Lung (tissue), 11 donors: ENCODE measurements at regions not wholly inside any gene's neighbourhood (a gene's known extent, or its start where the extent isn't known, plus 50 kb on each side); places are given as distances from the start of the nearest gene placed in this dataset.

Source experiments
- ATAC-seq: fragments of 200-7000 bp; cut with Tn5 transposase; one replicate; pipeline ENCODE4 v1.9.1; 2020; ENCODE audit warnings: moderate number of reproducible peaks; ENCODE audit not compliant: insufficient read depth, low FRiP score
- DNase-seq, 3 donors: peaks; one replicate each; pipeline ENCODE4 v3.0.0-alpha.2; 2013 to 2017
- H3K27ac ChIP-seq, 2 donors: one replicate each; pipeline ENCODE4 v1.5.1; 2013; ENCODE audit warnings: mild to moderate bottlenecking in 2 of 2, moderate library complexity in 2 of 2, control low read depth in 1 of 2, inconsistent platforms in 1 of 2, low read depth in 1 of 2, low read length in 1 of 2
- H3K27me3 ChIP-seq, 3 donors: one replicate each; pipeline ENCODE4 v1.5.1; 2013; ENCODE audit warnings: low read length in 2 of 3; ENCODE audit not compliant: control insufficient read depth in 3 of 3, insufficient read depth in 3 of 3
- H3K36me3 ChIP-seq, 4 donors: one replicate each; pipeline ENCODE4 v1.5.1; 2013; ENCODE audit warnings: low read length in 4 of 4, mild to moderate bottlenecking in 1 of 4, moderate library complexity in 1 of 4; ENCODE audit not compliant: control insufficient read depth in 4 of 4, insufficient read depth in 4 of 4
- H3K4me1 ChIP-seq, 5 donors: one replicate each; pipeline ENCODE4 v1.5.1; 2013; ENCODE audit warnings: low read length in 5 of 5, mild to moderate bottlenecking in 2 of 5, moderate library complexity in 1 of 5; ENCODE audit not compliant: control insufficient read depth in 5 of 5, insufficient read depth in 5 of 5
- H3K4me3 ChIP-seq: one replicate; pipeline ENCODE4 v1.5.1; 2013; ENCODE audit warnings: mild to moderate bottlenecking, control low read depth, moderate library complexity
- H3K9ac ChIP-seq, 2 donors: one replicate each; pipeline ENCODE4 v1.5.1; 2013; ENCODE audit warnings: low read length in 2 of 2, control low read depth in 1 of 2; ENCODE audit not compliant: insufficient read depth in 1 of 2
- H3K9me3 ChIP-seq, 4 donors: one replicate each; pipeline ENCODE4 v1.5.1; 2013; ENCODE audit warnings: low read length in 3 of 4, mild to moderate bottlenecking in 1 of 4, moderate library complexity in 1 of 4; ENCODE audit not compliant: control insufficient read depth in 4 of 4, insufficient read depth in 3 of 4
- CTCF ChIP-seq: IDR thresholded peaks from 2 replicates; pipeline ENCODE4 v1.5.1; 2012; ENCODE audit warnings: mild to moderate bottlenecking; ENCODE audit errors: control extremely low read depth, extremely low read depth
- WGBS, 2 donors: extraction: QIAGEN DNeasy Blood & Tissue Kit; methylation state at CpG; one replicate each; pipeline ENCODE4 v1.1.7; 2013; 5-methylcytosine and 5-hydroxymethylcytosine counted together
- donor health status: control.
- donor health status: control.
- donor health status: Bipolar disorder and iron deficiency.
- donor health status: healthy.
- donor health status: DM: yes; HTN: yes; CAD: no.

DNA sequence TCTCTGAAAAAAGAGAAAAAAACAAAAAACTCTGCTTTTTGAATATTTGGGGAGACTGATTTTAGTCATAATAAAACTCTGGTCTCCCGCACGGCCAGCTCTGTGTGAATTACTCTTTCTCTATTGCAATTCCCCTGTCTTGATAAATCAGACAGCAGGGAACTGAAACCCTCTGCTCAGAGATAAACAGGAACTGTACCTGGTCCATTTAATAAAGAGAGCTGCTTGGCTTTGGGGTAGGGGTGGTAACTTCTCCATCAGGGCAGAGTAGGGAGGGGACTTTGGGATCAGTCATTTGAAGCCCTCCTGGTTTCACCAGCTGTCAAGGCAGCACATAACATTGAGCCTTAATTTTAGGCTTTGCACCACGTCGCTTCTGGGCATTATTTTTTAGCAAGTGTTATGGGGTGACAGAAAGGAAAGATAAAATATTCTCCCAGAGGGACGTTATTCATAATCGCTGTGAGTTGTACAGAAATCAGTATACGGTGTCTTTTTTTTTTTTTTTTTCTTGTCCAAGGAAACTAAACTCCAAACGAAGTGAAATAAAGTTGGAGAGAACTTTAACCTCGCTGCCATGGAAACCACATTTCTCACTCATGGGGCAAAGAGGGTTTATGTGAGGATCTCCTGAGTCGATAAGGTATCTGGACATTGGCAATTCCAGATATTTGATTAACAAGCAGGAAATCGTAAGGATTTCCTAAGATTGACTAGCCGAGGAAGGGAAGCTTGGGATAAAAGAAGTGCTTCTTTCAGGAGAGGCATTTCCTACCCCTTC is 99.0 kb upstream of the MRI1 start:
- H3K27me3 ChIP-seq = no peaks in the 10 kb centered on the region
- no peak for DNase-seq
- ATAC-seq = no peak
- H3K9ac ChIP-seq = no peak overlapping the region
- H3K27ac ChIP-seq = no peak overlapping the region
- 67 to 70% methylated on average over 11 to 12 of the region's 12 CpGs for WGBS, 2 donors
- peaks cover 0 to 1% (median 0%) of the 10 kb centered on the region in 4 donors for H3K9me3 ChIP-seq
- no peak overlapping the region for H3K4me3 ChIP-seq
- TF ChIP-seq CTCF = no peak
- H3K36me3 ChIP-seq = no peaks in the 10 kb centered on the region
- H3K4me1 ChIP-seq = no peaks in the 10 kb centered on the region

GRCh38 chr19:13652810-13653590 is 111.3 kb upstream of the MRI1 start:
- no peak for DNase-seq

DNA sequence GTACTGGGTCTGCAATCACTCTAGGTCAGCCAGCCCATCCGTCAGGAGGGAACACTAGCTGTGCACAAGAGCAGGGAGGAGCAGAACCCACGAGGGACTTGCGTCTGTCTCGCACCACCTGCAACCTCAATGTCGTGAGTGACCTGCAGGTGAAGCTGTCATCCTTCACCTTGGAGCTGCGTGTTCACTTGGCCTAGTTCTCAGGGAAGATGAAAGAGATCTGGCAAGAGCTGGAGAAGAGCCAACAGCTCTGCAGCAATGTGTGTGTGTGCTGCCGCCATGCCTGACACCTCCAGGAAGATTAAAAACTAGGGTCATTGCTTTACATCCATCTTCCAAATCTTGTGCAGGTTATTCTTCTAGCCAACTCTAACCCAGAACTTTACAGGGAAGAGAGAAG is 117.6 kb upstream of the MRI1 start:
- Histone ChIP-seq H3K27ac (no peak overlapping the region), H3K9ac (no peak overlapping the region), H3K36me3 (no peaks in the 10 kb centered on the region), H3K4me3 (no peak overlapping the region), H3K4me1 (no peaks in the 10 kb centered on the region), H3K9me3 (peaks cover 0 to 8% (median 0%) of the 10 kb centered on the region in 4 donors), H3K27me3 (no peaks in the 10 kb centered on the region)
- WGBS, 2 donors = 63 to 79% methylated on average over 7 of the region's 7 CpGs
- TF ChIP-seq CTCF = no peak
- no peak for ATAC-seq
- DNase-seq = no peak

More at GRCh38 chr19:13652810-13653590, 111.3 kb upstream of the MRI1 start:
- H3K27ac ChIP-seq = no peak overlapping the region
- no peaks in the 10 kb centered on the region for H3K36me3 ChIP-seq
- ATAC-seq = no peak
- no peak for TF ChIP-seq CTCF
- peaks cover 0 to 8% (median under 1%) of the 10 kb centered on the region in 4 donors for H3K9me3 ChIP-seq
- 72 to 82% methylated on average over 5 of the region's 5 CpGs for WGBS, 2 donors
- no peaks in the 10 kb centered on the region for H3K27me3 ChIP-seq
- no peak overlapping the region for H3K4me3 ChIP-seq
- no peaks in the 10 kb centered on the region for H3K4me1 ChIP-seq
- H3K9ac ChIP-seq = no peak overlapping the region
